NCI-H510A treated with DMSO at 0.1 percent for 48 hours (cell line): ENCODE measurements at regions not wholly inside any gene's neighbourhood (a gene's known extent, or its start where the extent isn't known, plus 50 kb on each side); places are given as distances from the start of the nearest gene placed in this dataset.
A peak's percentile ranks its signal among the peaks of the same experiment; 100 is the strongest.
"Not testable (repeated sequence)": the region's sequence is repeated elsewhere in the genome, so short reads cannot be mapped to it uniquely, and the experiment has no call there.

ENCODE experiments used
- DNase-seq: peaks from one replicate; lab custom pipeline; 2025; lab: John Stamatoyannopoulos, UW

DNA sequence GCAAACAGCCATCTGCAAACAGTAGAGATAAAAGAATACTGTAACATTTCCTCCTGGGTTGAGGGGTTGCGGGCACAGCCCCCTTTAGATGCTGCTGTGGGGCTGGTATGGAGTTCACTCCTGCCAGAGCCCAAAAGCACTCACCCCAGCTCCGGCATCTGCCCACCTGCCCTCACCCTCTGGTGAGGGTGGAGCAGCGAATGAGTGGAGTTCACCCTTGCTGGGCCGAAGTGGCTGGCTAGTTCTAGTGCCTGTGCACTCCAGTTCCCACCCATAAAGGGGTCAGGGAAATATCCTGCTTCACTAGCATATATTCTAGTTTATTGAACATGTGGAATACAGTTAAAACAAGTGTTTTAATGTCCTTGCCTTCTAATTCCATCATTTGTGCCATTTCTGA lies 209.7 kb upstream of the SGO1 start:
- no peak for DNase-seq

DNA sequence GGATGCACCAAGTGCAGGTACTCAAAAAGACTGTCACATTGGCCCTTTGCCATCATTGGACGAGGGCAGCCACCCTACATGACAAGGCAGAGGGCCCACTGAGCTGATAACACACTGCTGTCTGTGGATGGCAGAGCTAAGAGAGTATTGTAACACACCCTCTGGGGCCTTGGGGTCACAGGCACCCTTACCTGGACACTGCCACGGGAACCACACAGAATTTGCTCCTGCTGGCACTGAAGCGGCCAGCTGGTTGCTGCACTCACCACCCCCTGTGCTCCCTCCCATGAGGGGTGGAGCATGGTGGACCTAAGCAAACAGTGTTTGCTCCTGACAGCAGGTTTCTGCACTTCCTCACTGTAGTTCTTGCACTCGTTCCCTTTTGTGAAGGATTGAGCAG lies 208.2 kb upstream of the SGO1 start:
- no peak for DNase-seq

DNA sequence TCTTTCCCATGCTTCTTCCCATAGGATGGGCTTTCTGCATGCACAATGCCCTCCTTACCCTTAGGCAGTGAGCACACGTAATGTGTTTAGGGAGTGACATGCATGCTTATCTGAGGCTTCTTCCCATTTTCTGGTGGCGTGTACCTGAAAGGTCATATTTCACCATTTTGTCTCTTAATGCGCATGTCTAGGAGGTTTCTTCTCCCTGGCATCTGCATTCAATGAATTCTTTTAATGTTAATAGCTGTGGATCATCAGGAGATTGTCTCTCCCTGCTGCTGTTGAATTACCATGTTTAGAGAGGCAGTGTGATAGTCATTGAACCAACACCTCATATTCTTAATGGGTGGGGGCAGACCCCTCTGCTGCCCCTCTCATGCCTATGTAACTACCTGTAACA lies 205.6 kb upstream of the SGO1 start:
- DNase-seq = no peak

DNA sequence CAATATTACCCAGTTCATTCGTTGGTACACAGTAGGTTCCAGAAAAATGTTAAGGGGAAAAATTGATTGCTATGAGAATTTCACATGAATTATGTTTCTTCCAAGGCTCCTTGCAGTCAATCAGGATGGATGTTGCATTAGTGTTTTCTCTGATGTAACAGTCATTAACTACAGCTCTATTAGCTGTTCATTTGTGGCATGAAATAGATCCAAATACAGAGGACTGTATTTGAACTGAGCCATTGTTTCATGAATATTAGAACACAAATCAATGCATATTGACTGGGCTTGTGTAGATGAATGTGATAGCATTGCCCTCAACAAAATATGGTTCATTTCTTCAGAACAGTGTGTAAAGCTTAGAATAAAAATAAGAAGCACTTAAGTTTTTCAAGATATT lies 203.0 kb upstream of the SGO1 start:
- no peak for DNase-seq

DNA sequence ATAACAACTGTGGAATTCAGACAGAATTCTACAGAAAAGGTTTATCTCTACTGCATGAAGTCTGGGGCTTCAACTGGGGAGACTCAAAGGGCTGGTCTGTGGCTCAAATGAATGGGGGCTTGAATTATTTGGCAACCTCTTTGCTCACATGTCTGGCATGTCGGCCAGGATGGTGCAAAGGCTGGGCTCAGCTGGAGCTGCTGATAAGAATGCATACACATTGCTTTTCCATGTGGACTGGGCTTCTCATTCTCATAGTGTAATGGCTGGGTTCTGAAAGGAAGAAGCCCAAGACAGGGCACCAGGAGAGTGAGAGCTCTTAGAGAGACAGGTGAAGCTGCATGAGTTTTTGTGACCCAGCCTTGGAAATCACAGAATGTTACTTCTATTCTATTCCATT lies 194.3 kb upstream of the SGO1 start:
- no peak for DNase-seq

DNA sequence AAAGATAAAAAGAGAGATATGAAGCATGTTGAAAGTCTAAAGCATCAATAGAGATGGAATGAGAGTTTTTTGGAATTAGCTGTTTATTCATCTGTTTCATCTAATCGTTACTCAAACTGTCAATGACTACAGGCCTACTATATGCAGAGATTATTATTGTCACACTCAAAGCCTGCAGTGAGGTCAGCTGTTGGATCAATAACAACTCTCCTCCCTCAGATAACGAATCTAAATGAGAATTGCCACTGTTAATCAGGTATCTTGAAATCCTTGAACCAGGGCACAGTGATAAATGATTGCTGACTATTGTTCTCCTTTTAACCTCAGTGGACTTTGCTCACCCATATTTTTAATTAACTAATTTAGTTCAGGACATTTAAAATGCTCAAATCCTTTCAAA lies 192.3 kb upstream of the SGO1 start:
- no peak for DNase-seq

DNA sequence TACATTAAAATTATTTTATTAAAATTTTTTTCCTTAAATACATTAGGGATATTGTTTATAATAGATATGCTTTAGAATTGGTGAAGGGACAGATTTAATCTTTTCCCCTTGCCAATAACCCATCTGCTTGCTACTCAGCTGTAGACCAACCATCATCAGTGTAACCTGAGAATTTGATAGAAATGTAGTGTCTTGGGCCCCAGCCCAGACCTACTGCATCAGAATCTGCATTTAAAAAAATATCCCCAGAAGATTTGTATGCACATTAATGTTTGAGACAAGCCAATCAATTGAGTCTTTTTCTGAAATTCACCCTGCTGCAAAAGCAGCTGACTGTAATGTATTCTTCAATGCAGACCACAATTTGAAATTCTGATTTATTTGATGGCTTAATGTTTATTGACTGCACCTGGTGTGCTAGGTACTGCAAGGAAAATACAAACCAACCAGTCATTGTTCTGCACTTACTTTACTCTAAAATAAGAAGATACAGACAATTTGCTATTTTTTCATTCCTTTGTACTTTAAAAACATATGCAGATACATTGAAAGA lies 190.7 kb upstream of the SGO1 start:
- DNase-seq = no peak

DNA sequence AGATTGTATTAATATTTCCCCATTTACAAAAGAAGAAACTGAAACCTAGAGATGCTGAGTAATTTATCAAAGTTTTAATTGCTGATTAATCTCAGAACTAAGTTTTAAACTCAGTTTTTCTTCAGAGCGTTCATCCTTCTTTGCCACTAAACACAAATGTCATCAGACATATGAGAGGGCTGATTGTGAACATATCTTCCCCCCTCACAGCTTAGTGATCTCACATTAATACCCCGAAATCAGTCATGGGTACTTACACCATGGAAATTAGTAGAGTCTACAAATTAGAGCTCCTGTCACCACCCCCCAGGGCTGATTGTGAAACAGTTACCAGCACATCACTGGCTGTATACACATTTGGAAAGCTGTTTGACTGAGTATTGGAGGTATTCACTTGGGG lies 189.3 kb upstream of the SGO1 start:
- DNase-seq = no peak

DNA sequence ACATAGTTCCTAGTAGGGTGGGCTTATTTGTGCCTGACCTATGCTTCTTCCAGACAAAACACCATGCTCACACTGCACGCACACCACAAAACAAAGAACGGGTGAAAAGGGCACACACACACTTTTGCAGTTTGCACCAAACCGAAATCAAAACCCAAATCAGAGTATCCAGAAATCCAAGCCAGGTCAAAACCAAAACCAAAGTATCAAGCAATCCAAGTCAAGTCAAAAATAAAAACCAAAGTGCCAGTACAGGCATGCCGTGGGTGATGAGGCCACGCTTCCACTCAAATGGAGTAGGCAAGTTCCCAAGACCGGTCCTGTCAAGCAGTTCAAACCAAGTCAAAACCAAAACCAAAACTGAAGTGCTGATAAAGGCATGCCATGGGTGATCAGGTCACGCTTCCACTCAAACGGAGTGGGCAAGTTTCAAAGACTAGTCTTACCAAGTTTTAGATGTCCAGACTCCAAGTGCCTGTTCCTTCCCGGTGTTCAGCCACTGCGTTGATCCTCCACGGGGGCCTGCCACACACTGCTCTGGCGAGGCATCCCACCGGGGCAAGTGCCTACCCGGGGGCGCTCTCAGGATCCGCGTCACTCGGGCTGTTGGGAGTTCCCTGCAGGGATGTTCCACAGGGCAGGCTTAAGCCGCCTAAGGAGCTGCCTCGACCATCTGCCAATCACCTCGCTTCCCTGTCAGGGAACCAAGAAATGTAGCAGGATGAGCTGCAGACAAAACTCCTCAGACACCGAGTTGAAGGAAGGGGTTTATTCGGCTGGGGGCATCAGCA lies 184.5 kb upstream of the SGO1 start:
- DNase-seq = not testable (repeated sequence)

DNA sequence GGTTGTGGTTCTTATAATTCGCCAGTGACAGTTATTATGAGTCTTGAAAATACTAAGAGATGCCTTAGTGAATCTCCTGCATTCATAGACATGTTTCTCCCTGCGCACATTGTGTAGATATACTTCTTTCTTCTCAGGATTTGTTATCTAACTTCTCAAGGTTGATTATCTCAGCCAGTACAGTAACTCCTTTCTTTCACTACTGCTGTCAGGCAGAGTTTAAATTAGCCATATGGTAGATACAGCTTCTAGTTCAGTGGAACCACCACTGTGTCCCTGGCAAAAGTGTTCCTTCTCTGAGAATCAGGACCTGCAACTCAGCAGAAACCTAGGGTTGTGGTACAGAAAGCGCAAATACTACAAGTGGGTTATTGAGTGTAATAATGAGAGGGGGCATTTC lies 175.0 kb upstream of the SGO1 start:
- DNase-seq = no peak

DNA sequence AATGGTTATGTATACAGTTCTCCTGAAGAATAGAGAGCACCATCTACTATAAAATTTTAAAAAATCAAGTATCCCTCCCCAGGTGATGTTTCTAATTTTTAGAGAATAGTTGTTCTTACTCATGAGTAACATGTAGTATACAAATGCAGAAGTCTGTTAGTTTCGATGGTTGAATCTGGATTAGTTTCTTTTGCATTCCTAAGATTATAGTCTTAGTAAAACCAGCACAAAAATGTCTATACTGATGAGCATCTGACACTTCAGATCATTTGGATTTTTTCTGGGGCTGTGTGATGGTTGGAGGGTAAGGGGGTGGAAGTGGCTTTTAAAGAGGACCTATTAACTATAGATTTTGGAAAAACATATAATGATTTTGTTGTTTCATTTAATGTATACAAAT lies 167.3 kb upstream of the SGO1 start:
- no peak for DNase-seq

DNA sequence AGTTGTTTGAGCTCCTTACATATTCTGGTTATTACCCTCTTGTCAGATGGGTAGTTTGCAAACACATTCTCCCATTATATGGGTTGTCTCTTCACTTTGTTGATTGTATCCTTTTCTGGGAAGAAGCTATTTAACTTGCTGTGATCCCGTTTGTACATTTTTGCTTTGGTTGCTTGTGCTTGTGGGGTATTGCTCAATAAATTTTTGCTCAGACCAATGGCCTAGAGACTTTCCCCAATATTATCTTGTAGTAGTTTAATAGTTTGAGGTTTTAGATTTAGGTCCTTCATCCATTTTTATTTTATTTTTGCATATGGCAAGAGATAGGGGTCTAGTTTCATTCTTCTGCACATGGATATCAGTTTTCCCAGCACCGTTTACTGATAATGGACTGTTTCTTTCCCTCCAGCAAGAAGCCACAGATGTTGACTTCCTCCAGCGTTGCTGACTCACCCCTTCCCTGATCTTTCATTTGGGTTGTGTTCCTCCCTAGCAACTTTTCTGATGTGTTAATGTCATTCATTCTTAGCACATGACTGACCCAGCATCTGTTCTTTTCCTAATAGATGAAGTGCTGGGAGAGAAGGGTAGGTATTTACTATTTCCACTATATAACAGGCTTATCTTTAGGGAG lies 166.7 kb upstream of the SGO1 start:
- no peak for DNase-seq

DNA sequence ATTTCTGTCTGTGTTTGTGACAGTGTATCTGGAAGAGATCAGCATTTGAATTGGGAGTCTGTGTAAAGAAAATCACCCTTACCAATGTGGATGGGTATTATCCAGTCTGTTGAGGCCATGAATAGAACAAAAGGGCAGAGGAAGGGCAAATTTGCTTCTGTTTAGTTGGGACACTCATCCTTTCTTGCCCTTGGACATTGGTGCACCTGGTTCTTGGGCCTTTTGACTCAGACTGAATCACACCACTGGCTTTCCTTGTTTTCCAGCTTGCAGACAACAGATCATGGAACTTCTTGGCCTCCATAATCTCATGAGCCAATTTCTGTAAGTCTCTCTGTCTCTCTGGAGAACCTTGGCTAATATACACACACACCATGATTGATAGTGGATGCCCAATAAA lies 164.4 kb upstream of the SGO1 start:
- DNase-seq = no peak

DNA sequence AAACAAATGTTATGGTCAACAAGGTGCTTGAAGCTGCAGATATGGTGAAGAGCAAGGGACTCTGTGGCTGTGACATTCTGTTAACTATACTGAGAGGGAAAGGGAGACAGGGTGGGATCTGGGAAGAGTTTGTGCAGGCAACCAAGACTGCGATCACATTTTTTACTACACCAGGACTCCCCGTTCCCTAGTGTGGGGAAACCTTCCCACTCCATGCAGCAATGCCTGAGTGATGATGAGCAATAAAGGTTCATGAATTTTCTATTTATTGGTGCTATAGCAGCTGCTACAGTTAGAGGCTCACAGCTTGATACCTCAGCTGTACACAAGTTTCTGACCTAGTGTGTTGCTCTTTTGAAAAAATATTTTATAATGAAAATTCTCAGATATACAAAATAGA lies 160.9 kb upstream of the SGO1 start:
- no peak for DNase-seq

DNA sequence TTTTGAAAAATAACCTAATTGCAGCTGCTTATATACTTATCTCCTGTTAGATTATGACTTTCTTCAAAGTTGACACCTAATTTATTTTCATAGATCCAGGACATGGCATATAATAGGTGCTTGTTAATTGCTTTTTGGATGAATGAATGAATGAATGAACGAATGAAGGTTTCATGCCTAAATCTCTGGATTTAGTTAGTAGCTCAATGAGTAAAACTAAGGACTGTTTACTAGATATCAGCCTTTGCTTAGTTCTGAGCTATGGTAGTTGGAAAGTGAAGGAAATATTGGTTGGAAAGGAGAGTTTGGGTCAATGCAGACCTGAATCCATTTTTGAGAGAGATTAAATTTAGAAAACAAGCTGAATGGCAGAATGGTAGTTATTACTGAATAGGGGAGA lies 160.4 kb upstream of the SGO1 start:
- no peak for DNase-seq

DNA sequence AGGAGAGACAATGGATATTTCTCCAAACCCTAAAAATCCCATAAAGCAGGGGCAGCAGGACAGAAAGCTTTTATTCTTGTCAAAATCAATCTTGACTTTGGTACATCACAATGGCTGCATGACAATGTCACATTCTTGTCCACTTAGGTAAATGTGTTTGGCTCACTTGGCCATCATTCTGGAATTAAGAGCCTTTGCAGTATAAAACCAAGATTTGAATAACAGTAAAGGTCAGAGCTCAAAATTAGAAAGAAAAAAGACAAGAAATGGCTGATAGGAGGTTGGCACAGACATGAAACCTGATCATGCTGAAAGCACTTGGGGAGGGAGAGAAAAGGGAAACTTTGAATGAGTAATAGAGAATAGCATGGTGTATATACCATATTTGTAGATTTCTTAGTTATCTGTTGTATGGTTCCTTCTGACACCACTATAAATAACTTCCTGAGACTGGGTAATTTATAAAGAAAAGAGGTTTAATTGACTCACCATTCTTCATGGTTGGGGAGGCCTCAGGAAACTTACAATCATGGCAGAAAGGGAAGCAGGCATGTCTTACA lies 158.5 kb upstream of the SGO1 start:
- DNase-seq = no peak

DNA sequence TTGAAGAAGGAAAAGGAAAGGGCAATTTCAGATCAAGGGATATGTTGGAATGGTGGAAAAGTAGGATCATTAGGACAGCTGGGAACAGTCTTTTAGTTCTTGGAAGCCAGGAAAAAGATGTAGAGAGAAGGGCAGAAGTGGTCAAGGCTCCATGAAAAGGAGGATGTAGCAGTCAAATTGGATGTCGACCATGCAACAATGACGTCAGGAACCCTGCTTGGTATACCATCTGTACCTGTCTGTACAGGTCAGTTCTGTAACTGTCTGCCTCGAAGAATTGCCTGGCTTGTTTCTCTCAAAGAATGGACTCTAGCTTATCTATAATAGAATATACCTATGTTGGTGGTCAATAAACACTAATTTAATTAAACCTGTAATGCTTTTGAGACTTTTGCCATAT lies 157.8 kb upstream of the SGO1 start:
- no peak for DNase-seq

DNA sequence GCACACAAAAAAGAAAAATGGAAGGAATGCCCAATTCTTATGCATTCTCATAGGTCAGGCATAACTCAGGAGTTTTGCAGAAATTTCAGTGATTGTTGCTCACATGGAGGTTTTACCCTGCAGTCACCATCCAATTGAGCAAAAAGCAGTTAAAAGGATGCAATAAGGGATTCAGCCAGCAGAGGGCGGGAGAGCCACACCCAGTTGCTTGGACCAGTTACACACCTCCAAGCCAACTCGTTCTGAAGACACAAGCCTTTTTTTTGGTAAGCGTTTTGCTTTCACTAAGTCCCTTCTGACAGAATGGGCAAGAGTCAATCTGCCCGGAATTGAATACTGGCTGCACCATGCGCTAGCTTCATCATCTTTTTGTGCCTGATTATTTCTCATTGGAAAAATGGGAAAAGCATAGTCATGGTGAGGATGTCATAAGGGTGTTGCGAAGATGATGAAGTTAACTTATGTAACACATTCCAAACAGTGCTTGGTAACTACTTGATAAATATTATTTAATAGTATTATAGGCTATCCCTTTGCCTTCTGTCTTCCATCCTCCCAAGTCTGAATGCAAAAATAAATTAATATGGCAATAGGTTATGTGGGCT lies 154.4 kb upstream of the SGO1 start:
- peak; percentile 51 for DNase-seq

DNA sequence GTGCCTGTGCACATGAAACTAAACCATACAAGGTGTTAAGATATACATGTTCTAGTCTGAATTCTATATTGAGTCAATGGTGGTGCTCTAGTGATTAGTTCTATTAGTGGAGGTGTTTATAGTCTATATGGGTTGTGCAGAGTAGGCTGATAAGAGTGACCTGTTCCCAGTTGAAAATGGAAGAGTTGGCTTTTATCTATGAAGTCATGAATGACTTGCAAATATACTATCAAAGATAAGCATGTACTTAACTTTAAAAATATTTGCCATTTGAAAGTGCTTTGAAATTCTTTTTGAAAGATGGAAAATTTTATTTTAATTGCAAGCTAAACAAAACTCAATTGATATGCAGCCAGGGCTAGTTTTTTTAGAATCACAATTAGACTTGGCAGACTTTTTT lies 150.6 kb upstream of the SGO1 start:
- no peak for DNase-seq

DNA sequence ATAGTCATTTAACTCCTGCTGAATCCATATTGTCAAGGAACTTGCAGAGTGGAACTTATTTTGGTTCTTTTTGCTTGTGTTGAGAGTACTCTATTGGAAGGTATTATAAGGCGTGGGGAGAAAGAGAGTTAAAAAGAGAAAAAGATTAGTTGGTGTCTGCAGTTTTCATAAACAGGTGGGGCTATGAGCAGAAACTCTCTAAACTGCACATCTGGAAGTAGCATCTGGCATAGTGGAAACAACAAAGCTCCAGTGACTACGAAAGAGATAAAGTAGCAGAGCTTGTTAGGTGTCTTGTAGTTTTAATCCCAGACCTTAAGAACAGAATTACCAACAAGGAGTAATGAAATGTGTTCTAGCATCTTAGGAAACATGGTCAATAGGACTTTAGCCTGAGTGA lies 148.8 kb upstream of the SGO1 start:
- DNase-seq = no peak

DNA sequence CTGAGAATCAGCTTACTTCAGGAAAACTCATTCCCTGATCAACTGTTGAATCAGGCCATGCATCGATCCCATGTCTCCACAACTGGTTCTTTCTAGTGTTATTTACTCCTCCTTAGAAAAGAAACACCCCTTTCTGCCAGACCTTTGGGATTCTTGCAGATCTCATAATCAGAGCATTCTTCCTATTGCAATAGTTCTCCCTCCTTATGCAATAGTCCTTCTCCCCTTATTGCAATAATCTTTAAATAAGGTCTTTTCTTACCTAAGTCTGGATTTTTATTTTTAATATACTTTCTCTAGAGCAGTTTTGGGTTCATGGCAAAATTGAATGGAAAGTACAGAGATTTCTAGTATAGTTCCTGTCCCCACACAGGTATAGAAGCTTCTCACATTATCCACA lies 141.9 kb upstream of the SGO1 start:
- DNase-seq = no peak

DNA sequence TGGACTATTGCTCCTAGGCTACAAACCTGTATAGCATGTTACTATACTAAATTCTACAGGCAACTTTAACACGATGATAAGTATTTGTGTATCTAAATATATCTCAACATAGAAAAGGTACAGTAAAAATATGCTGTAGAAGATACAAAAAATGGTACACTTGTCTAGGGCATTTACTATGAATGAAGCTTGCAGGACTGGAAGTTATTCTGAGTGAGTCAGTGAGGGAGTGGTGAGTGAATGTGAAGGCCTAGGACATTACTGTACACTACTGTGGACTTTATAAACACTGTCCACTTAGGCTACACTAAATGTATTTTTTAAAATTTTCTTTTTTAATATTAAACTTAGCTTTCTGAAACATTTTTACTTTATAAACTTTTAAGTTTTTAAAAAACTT lies 140.5 kb upstream of the SGO1 start:
- no peak for DNase-seq

DNA sequence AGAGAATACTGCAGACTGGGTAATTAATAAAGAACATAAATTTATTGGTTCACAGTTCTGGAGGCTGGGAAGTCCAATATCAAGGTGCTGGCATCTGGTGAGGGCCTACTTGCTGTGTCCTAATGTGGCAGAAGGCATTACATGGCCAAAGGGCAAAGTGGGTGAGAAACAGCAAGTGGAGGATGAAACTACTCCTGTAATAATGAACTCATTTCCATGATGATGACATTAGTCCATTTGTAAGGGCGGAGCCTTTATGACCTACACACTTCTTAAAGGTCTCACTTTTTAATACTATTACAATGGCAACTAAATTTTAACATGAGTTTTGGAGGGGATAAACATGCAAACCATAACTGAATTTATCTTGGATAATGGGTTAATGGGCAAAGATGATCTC lies 139.6 kb upstream of the SGO1 start:
- DNase-seq = no peak
